DOHH2 (cell line): ENCODE measurements at regions not wholly inside any gene's neighbourhood (a gene's known extent, or its start where the extent isn't known, plus 50 kb on each side); places are given as distances from the start of the nearest gene placed in this dataset.

Experiments
- H3F3A ChIP-seq: fragments of 200-600 bp; sonication (generic), shearing (Covaris generic); 2 replicates; pipeline ENCODE4 v1.6.0; 2016; ENCODE audit warnings: antibody characterized with exemption, mild to moderate bottlenecking; ENCODE audit not compliant: control insufficient read depth, insufficient read depth
- H3K27ac ChIP-seq: fragments of 200-600 bp; sonication (generic); 2 replicates; pipeline ENCODE4 v1.5.1; 2014; ENCODE audit warnings: low read depth, mild to moderate bottlenecking, low read length, moderate library complexity
- H3K27me3 ChIP-seq: fragments of 200-600 bp; sonication (generic); 2 replicates; pipeline ENCODE4 v1.6.1; 2014; ENCODE audit warnings: mild to moderate bottlenecking, low read length, mixed read lengths; ENCODE audit not compliant: control insufficient read depth
- H3K36me3 ChIP-seq: fragments of 200-600 bp; sonication (generic); 2 replicates; pipeline ENCODE4 v1.6.1; 2014; ENCODE audit warnings: mild to moderate bottlenecking, low read length, moderate library complexity, mixed read lengths; ENCODE audit not compliant: control insufficient read depth
- H3K4me1 ChIP-seq: fragments of 200-600 bp; sonication (generic); 2 replicates; pipeline ENCODE4 v1.6.1; 2014; ENCODE audit warnings: mild to moderate bottlenecking, low read length, mixed read lengths; ENCODE audit not compliant: control insufficient read depth
- H3K4me2 ChIP-seq: fragments of 200-600 bp; sonication (generic); 2 replicates; pipeline ENCODE4 v1.6.0; 2014; ENCODE audit warnings: mild to moderate bottlenecking, low read length, moderate library complexity
- H3K4me3 ChIP-seq: fragments of 200-600 bp; sonication (generic); 2 replicates; pipeline ENCODE4 v1.5.1; 2014; ENCODE audit warnings: mild to moderate bottlenecking, low read length, mixed read lengths
- H3K79me2 ChIP-seq: fragments of 200-600 bp; sonication (generic); 2 replicates; pipeline ENCODE4 v1.6.1; 2014; ENCODE audit warnings: mild to moderate bottlenecking, low read length, mixed read lengths; ENCODE audit not compliant: control insufficient read depth
- H3K9me2 ChIP-seq: fragments of 200-600 bp; sonication (generic); replicated peaks from 2 replicates; pipeline ENCODE4 v1.6.1; 2014; ENCODE audit warnings: mild to moderate bottlenecking, low read length, mixed read lengths; ENCODE audit not compliant: control insufficient read depth
- H3K9me3 ChIP-seq: fragments of 200-600 bp; sonication (generic); 2 replicates; pipeline ENCODE4 v1.6.1; 2014; ENCODE audit warnings: antibody characterized with exemption, low read length, mixed read lengths; ENCODE audit not compliant: control insufficient read depth, insufficient read depth
- H4K20me1 ChIP-seq: fragments of 200-600 bp; sonication (generic); 2 replicates; pipeline ENCODE4 v1.6.0; 2014; ENCODE audit warnings: low read depth, mild to moderate bottlenecking, antibody characterized with exemption, low read length, moderate library complexity; ENCODE audit not compliant: control insufficient read depth, insufficient read depth
- EZH2phosphoT487 ChIP-seq: fragments of 200-600 bp; sonication (generic); IDR thresholded peaks from 2 replicates; pipeline ENCODE4 v1.6.1; 2017; ENCODE audit warnings: borderline replicate concordance, mild to moderate bottlenecking, antibody characterized with exemption, low read length, moderate library complexity, mixed read lengths
- TF ChIP-seq, protein P1 (sequence below): fragments of 200-600 bp; sonication (generic); IDR thresholded peaks from one replicate; pipeline ENCODE4 v1.5.1; 2014; ENCODE audit warnings: antibody characterized with exemption, mild to moderate bottlenecking, low read depth, low read length; ENCODE audit not compliant: poor library complexity, severe bottlenecking

DNA sequence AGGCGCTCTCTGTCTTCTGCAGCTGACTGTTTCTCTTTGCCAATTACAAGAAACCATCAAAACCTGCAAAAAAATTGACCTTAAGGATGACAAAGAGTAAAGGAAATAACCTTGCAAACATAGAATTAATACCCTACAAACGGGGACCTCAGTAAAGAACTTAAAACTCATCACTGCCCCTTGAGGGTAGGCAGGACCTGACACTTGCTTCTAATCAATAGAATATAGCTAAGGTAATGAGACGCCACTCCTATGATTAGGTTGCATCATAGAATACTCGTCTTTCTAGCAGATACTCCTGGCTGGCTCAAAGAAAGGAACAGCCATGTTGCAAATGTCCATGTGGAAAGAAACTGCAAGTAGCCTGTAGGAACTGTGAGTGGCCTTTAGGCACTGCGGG lies 140.0 kb downstream of the XPNPEP1 start:
- no peaks in the 10 kb centered on the region for H3F3A ChIP-seq
- H3K27ac ChIP-seq = no peak overlapping the region
- no peak overlapping the region for H3K4me2 ChIP-seq
- no peaks in the 10 kb centered on the region for H3K27me3 ChIP-seq
- no peaks in the 10 kb centered on the region for H3K4me1 ChIP-seq
- no peaks in the 10 kb centered on the region for H3K36me3 ChIP-seq
- no peaks in the 10 kb centered on the region for H3K9me3 ChIP-seq
- TF ChIP-seq EZH2phosphoT487 = no peak
- TF ChIP-seq, protein P1, sequence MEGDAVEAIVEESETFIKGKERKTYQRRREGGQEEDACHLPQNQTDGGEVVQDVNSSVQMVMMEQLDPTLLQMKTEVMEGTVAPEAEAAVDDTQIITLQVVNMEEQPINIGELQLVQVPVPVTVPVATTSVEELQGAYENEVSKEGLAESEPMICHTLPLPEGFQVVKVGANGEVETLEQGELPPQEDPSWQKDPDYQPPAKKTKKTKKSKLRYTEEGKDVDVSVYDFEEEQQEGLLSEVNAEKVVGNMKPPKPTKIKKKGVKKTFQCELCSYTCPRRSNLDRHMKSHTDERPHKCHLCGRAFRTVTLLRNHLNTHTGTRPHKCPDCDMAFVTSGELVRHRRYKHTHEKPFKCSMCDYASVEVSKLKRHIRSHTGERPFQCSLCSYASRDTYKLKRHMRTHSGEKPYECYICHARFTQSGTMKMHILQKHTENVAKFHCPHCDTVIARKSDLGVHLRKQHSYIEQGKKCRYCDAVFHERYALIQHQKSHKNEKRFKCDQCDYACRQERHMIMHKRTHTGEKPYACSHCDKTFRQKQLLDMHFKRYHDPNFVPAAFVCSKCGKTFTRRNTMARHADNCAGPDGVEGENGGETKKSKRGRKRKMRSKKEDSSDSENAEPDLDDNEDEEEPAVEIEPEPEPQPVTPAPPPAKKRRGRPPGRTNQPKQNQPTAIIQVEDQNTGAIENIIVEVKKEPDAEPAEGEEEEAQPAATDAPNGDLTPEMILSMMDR = no peak
- no peaks in the 10 kb centered on the region for H3K79me2 ChIP-seq
- no peak overlapping the region for H3K4me3 ChIP-seq
- no peaks in the 10 kb centered on the region for H3K9me2 ChIP-seq
- H4K20me1 ChIP-seq = no peaks in the 10 kb centered on the region

DNA sequence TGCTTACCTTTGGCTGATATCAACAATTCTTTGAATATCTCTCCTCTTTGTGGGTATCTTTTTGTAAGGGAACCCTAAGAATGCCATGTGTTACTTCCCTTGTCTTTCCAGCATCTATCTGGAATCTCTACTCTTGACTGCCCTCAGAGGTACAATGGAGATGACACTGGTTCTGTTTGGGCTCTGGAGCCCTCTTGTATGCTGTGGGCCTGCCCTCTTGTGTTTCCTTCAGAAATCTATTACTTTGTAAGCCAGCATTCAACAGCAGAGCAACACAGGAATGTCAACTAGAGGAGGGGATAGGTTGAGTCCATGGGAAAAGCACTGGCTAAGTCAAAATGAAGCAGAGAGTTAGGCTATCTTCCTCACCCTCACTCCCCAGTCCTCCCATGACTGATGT lies 142.3 kb downstream of the XPNPEP1 start:
- H3K4me2 ChIP-seq = no peak overlapping the region
- H3K9me2 ChIP-seq = no peaks in the 10 kb centered on the region
- H3K27me3 ChIP-seq = no peaks in the 10 kb centered on the region
- H3K27ac ChIP-seq = no peak overlapping the region
- TF ChIP-seq, protein P1 = no peak
- TF ChIP-seq EZH2phosphoT487 = no peak
- no peaks in the 10 kb centered on the region for H4K20me1 ChIP-seq
- H3K36me3 ChIP-seq = no peaks in the 10 kb centered on the region
- H3K79me2 ChIP-seq = no peaks in the 10 kb centered on the region
- no peak overlapping the region for H3K4me3 ChIP-seq
- no peaks in the 10 kb centered on the region for H3K9me3 ChIP-seq
- no peaks in the 10 kb centered on the region for H3K4me1 ChIP-seq
- no peaks in the 10 kb centered on the region for H3F3A ChIP-seq

DNA sequence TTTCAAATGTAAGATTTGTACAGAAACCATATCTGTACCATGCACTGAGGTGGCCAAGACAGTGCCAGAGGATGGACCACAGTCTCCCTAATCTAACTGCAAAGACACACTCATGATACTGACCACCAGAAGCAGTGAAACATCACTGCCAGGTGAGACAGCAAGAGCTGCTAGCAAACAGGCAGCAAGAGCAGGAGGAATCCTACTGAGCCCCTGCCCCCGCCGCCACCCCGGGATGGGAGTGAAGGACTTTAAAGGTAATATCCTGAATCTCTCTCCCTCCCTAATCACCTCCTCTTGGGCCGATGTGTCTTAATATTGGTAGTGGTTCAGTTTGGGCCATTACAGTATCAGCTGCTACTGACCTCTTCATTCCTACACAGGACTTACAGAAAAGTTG lies 144.3 kb downstream of the XPNPEP1 start:
- Histone ChIP-seq H3K27ac (no peak overlapping the region), H3K4me1 (no peaks in the 10 kb centered on the region), H3K27me3 (no peaks in the 10 kb centered on the region), H3K4me3 (no peak overlapping the region), H3K79me2 (no peaks in the 10 kb centered on the region), H3K36me3 (no peaks in the 10 kb centered on the region), H3K4me2 (no peak overlapping the region), H3F3A (no peaks in the 10 kb centered on the region), H3K9me3 (no peaks in the 10 kb centered on the region), H3K9me2 (no peaks in the 10 kb centered on the region), H4K20me1 (no peaks in the 10 kb centered on the region)
- TF ChIP-seq EZH2phosphoT487 = no peak
- TF ChIP-seq, protein P1 = no peak

DNA sequence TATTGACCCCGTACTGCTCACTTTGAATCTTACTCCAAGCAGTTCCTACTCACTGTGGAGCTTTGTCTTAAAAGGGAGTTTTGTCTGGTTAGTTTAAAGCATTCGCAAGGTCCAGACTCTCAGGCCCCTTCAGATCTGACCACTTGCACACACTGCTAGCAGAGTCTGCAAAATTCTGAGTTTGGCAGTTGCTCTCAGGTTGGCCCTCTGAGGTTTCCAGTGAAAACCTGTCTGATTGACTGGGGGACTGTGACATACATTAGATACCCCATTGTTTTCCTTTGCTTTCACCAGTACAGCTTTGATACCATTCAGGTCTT lies 149.2 kb downstream of the XPNPEP1 start:
- H3K9me2 ChIP-seq = no peaks in the 10 kb centered on the region
- H3K79me2 ChIP-seq = no peaks in the 10 kb centered on the region
- no peaks in the 10 kb centered on the region for H3K4me1 ChIP-seq
- H4K20me1 ChIP-seq = no peaks in the 10 kb centered on the region
- TF ChIP-seq, protein P1 = no peak
- TF ChIP-seq EZH2phosphoT487 = no peak
- peaks cover 7% of the 10 kb centered on the region; the same call in 1 of the 2 replicates for H3K27me3 ChIP-seq
- H3K4me3 ChIP-seq = no peak overlapping the region
- H3K9me3 ChIP-seq = no peaks in the 10 kb centered on the region
- no peak overlapping the region for H3K27ac ChIP-seq
- no peaks in the 10 kb centered on the region for H3K36me3 ChIP-seq
- no peak overlapping the region for H3K4me2 ChIP-seq
- H3F3A ChIP-seq = no peaks in the 10 kb centered on the region
